ENCODE measurements at regions not wholly inside any gene's neighbourhood (a gene's known extent, or its start where the extent isn't known, plus 50 kb on each side); places are given as distances from the start of the nearest gene placed in this dataset.

DNA sequence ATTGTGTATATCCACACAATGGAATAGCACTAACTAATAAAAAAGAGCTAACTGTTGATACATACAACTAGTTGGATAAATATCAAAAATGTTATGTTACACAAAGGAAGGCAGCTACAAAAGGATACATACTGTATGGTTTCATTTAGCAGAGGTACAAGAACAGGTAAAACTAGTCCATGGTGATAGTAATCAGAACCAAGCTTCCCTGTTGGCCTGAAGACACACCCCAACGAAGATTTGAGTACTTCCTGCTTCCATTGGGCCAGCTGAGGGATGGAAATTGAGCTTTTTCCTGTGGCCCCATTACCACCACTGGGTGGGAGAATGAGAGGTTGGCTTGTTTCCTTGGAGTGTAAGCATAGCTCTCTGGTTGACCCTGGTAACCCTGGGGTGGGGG lies 117.3 kb upstream of the CADPS start:
- Histone ChIP-seq H3K36me3 (ENCODE audit: control insufficient read depth in 1 of 2, insufficient read depth in 2 of 2, low read length in 2 of 2) (no peaks in the 10 kb centered on the region), H3K9me3 (ENCODE audit: insufficient read depth, low read depth, low read length) (no peaks in the 10 kb centered on the region), H2AK5ac (ENCODE audit: low read length) (no peak overlapping the region), H3K4me1 (ENCODE audit: control insufficient read depth in 1 of 2, insufficient read depth in 2 of 2, low read length in 2 of 2) (peaks cover 0 to 2% of the 10 kb centered on the region in 2 experiments), H4K91ac (ENCODE audit: low read depth, low read length) (no peak overlapping the region), H3K9ac (ENCODE audit: low read length) (no peak overlapping the region), H2BK5ac (ENCODE audit: low read depth, low read length, poor library complexity) (no peak overlapping the region), H3K4me2 (ENCODE audit: low read length) (no peak overlapping the region), H3K4ac (ENCODE audit: low read depth, low read length) (no peak overlapping the region), H2AFZ (ENCODE audit: insufficient read depth, low read length, poor library complexity) (no peak overlapping the region), H4K12ac (ENCODE audit: low read depth, low read length) (no peak overlapping the region), H3K18ac (ENCODE audit: low read length) (no peak overlapping the region), H3K27me3 (ENCODE audit: insufficient read depth, low read length) (no peaks in the 10 kb centered on the region), H2BK120ac (ENCODE audit: insufficient read depth, low read length, poor library complexity) (no peak overlapping the region), H2BK12ac (ENCODE audit: low read length) (no peak overlapping the region), H4K8ac (ENCODE audit: low read depth, low read length) (no peak overlapping the region), H3K27ac (ENCODE audit: low read depth, low read length) (no peak overlapping the region), H3K79me1 (ENCODE audit: low read length) (no peaks in the 10 kb centered on the region), H3K4me3 (ENCODE audit: low read depth, low read length) (no peak overlapping the region), H3K79me2 (ENCODE audit: control insufficient read depth, insufficient read depth, low read length, poor library complexity) (no peaks in the 10 kb centered on the region), H3K14ac (ENCODE audit: low read length) (no peak overlapping the region), H3K23ac (ENCODE audit: low read length) (no peak overlapping the region)
- WGBS (ENCODE audit: extremely low coverage, insufficient coverage, insufficient read length), result no CpG with 5 or more reads among the region's 1 CpG
- no peak for DNase-seq

DNA sequence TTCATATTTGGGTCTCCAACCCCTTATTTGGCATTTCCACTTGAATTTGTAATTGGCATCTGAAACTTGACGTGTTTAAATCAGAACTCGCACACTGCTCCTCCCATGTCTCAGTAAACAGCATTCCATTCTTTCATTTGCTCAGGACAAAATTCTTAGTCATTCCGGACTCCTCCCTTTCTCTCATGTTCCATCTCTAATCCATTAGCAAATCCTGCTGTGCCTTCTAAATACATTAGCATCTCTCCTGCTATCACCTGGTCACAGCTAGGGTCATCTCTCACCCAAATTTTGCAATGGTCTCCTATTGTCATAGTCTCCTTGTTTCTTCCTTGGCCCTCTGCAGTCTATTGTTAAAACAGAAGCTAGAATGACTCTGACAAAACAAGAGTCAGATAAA lies 119.9 kb upstream of the CADPS start:
- Histone ChIP-seq H3K79me1 (ENCODE audit: low read length) (no peaks in the 10 kb centered on the region), H4K91ac (ENCODE audit: low read depth, low read length) (no peak overlapping the region), H3K9me3 (ENCODE audit: insufficient read depth, low read depth, low read length) (no peaks in the 10 kb centered on the region), H2BK5ac (ENCODE audit: low read depth, low read length, poor library complexity) (no peak overlapping the region), H3K4me1 (ENCODE audit: control insufficient read depth in 1 of 2, insufficient read depth in 2 of 2, low read length in 2 of 2) (peaks cover 0 to 2% of the 10 kb centered on the region in 2 experiments), H3K36me3 (ENCODE audit: control insufficient read depth in 1 of 2, insufficient read depth in 2 of 2, low read length in 2 of 2) (no peaks in the 10 kb centered on the region), H3K14ac (ENCODE audit: low read length) (no peak overlapping the region), H3K9ac (ENCODE audit: low read length) (no peak overlapping the region), H3K79me2 (ENCODE audit: control insufficient read depth, insufficient read depth, low read length, poor library complexity) (no peaks in the 10 kb centered on the region), H3K4me3 (ENCODE audit: low read depth, low read length) (no peak overlapping the region), H2AFZ (ENCODE audit: insufficient read depth, low read length, poor library complexity) (no peak overlapping the region), H3K27ac (ENCODE audit: low read depth, low read length) (no peak overlapping the region), H2AK5ac (ENCODE audit: low read length) (no peak overlapping the region), H4K12ac (ENCODE audit: low read depth, low read length) (no peak overlapping the region), H3K4me2 (ENCODE audit: low read length) (no peak overlapping the region), H3K18ac (ENCODE audit: low read length) (no peak overlapping the region), H4K8ac (ENCODE audit: low read depth, low read length) (no peak overlapping the region), H3K27me3 (ENCODE audit: insufficient read depth, low read length) (no peaks in the 10 kb centered on the region), H3K23ac (ENCODE audit: low read length) (no peak overlapping the region), H3K4ac (ENCODE audit: low read depth, low read length) (no peak overlapping the region), H2BK120ac (ENCODE audit: insufficient read depth, low read length, poor library complexity) (no peak overlapping the region), H2BK12ac (ENCODE audit: low read length) (no peak overlapping the region)
- WGBS (ENCODE audit: extremely low coverage, insufficient coverage, insufficient read length), result no CpG with 5 or more reads among the region's 3 CpGs
- DNase-seq, result no peak

DNA sequence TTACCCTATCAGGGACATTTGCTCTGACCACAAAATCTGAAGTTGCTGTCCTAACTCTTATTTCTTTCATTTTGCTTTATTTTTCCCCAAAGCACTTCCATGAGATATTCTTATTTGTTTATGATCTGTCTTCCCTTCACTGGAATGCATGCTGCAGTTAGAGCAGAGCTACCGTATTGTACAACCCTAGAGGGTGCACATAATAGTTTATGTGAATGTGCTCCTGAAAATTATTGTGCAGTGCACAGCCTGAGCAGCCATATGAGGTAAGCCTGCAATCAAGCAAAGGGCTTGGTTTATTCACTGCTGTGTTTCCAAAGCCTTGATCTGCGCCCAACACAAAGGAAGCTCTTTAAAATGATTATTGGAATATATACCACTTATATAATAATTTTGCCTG lies 120.3 kb upstream of the CADPS start:
- Histone ChIP-seq H3K4ac (ENCODE audit: low read depth, low read length) (no peak overlapping the region), H3K36me3 (ENCODE audit: control insufficient read depth in 1 of 2, insufficient read depth in 2 of 2, low read length in 2 of 2) (no peaks in the 10 kb centered on the region), H3K4me1 (ENCODE audit: control insufficient read depth in 1 of 2, insufficient read depth in 2 of 2, low read length in 2 of 2) (peaks cover 0 to 2% of the 10 kb centered on the region in 2 experiments), H4K8ac (ENCODE audit: low read depth, low read length) (no peak overlapping the region), H3K23ac (ENCODE audit: low read length) (no peak overlapping the region), H3K4me3 (ENCODE audit: low read depth, low read length) (no peak overlapping the region), H2BK5ac (ENCODE audit: low read depth, low read length, poor library complexity) (no peak overlapping the region), H3K27ac (ENCODE audit: low read depth, low read length) (no peak overlapping the region), H3K9me3 (ENCODE audit: insufficient read depth, low read depth, low read length) (no peaks in the 10 kb centered on the region), H3K4me2 (ENCODE audit: low read length) (no peak overlapping the region), H2AFZ (ENCODE audit: insufficient read depth, low read length, poor library complexity) (no peak overlapping the region), H3K9ac (ENCODE audit: low read length) (no peak overlapping the region), H3K79me1 (ENCODE audit: low read length) (no peaks in the 10 kb centered on the region), H3K27me3 (ENCODE audit: insufficient read depth, low read length) (no peaks in the 10 kb centered on the region), H3K18ac (ENCODE audit: low read length) (no peak overlapping the region), H2BK12ac (ENCODE audit: low read length) (no peak overlapping the region), H2BK120ac (ENCODE audit: insufficient read depth, low read length, poor library complexity) (no peak overlapping the region), H3K14ac (ENCODE audit: low read length) (no peak overlapping the region), H2AK5ac (ENCODE audit: low read length) (no peak overlapping the region), H3K79me2 (ENCODE audit: control insufficient read depth, insufficient read depth, low read length, poor library complexity) (no peaks in the 10 kb centered on the region), H4K12ac (ENCODE audit: low read depth, low read length) (no peak overlapping the region), H4K91ac (ENCODE audit: low read depth, low read length) (no peak overlapping the region)
- no peak for DNase-seq
- no CpG with 5 or more reads among the region's 2 CpGs for WGBS (ENCODE audit: extremely low coverage, insufficient coverage, insufficient read length)

DNA sequence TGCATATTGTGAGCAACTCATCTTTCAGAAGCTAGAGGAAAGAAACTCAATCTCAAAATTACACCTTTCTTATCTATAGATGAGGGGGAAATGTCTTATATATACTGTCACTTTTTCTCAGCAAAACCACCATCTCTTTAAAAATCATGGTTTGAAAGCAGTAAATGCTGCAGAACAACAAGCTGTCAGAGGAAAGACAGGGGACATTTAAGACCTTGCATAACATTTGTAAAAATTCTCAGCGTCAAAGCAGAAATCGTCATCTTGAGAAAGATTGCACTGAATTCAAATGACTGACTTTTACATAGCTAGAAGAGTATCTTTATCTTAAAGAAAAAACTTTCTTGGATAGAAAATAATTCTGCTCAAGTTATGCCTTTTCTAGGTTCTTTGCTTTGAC lies 122.2 kb upstream of the CADPS start:
- no peak overlapping the region for H3K18ac ChIP-seq (ENCODE audit: low read length)
- H3K4ac ChIP-seq (ENCODE audit: low read depth, low read length), result no peak overlapping the region
- H3K27me3 ChIP-seq (ENCODE audit: insufficient read depth, low read length), result no peaks in the 10 kb centered on the region
- no peak overlapping the region for H2BK12ac ChIP-seq (ENCODE audit: low read length)
- H4K12ac ChIP-seq (ENCODE audit: low read depth, low read length), result no peak overlapping the region
- H3K79me2 ChIP-seq (ENCODE audit: control insufficient read depth, insufficient read depth, low read length, poor library complexity), result no peaks in the 10 kb centered on the region
- no peak overlapping the region for H3K27ac ChIP-seq (ENCODE audit: low read depth, low read length)
- no peak overlapping the region for H3K23ac ChIP-seq (ENCODE audit: low read length)
- H3K4me3 ChIP-seq (ENCODE audit: low read depth, low read length), result no peak overlapping the region
- no peaks in the 10 kb centered on the region for H3K9me3 ChIP-seq (ENCODE audit: insufficient read depth, low read depth, low read length)
- H3K4me2 ChIP-seq (ENCODE audit: low read length), result no peak overlapping the region
- no peak overlapping the region for H3K9ac ChIP-seq (ENCODE audit: low read length)
- H3K14ac ChIP-seq (ENCODE audit: low read length), result no peak overlapping the region
- no peak overlapping the region for H2BK120ac ChIP-seq (ENCODE audit: insufficient read depth, low read length, poor library complexity)
- H3K79me1 ChIP-seq (ENCODE audit: low read length), result no peaks in the 10 kb centered on the region
- no peak overlapping the region for H4K91ac ChIP-seq (ENCODE audit: low read depth, low read length)
- no peak for DNase-seq
- WGBS (ENCODE audit: extremely low coverage, insufficient coverage, insufficient read length), result no CpG with 5 or more reads among the region's 2 CpGs
- H2BK5ac ChIP-seq (ENCODE audit: low read depth, low read length, poor library complexity), result no peak overlapping the region
- H2AFZ ChIP-seq (ENCODE audit: insufficient read depth, low read length, poor library complexity), result no peak overlapping the region
- no peak overlapping the region for H4K8ac ChIP-seq (ENCODE audit: low read depth, low read length)
- no peaks in the 10 kb centered on the region for H3K36me3 ChIP-seq (ENCODE audit: control insufficient read depth in 1 of 2, insufficient read depth in 2 of 2, low read length in 2 of 2)
- peaks cover 0 to 2% of the 10 kb centered on the region in 2 experiments for H3K4me1 ChIP-seq (ENCODE audit: control insufficient read depth in 1 of 2, insufficient read depth in 2 of 2, low read length in 2 of 2)
- no peak overlapping the region for H2AK5ac ChIP-seq (ENCODE audit: low read length)

All from trophoblast cell (in vitro differentiated cells and primary cell).